Right lobe of liver (tissue), 6 donors: ENCODE measurements at regions not wholly inside any gene's neighbourhood (a gene's known extent, or its start where the extent isn't known, plus 50 kb on each side); places are given as distances from the start of the nearest gene placed in this dataset.

Experiments
- ATAC-seq, 4 donors: fragments of 200-7000 bp; cut with Tn5 transposase; one replicate each; pipeline ENCODE4 v1.9.1; 2020; ENCODE audit warnings: mild to moderate bottlenecking in 4 of 4, moderate library complexity in 4 of 4
- DNase-seq, 3 donors: peaks; one replicate each; pipeline ENCODE4 v3.0.0-alpha.2; 2020
- H3K27ac ChIP-seq, 3 donors: fragments of 200-600 bp; one replicate each; pipeline ENCODE4 v1.8.0; 2022
- H3K27me3 ChIP-seq, 2 donors: fragments of 200-600 bp; one replicate each; pipeline ENCODE4 v1.8.0; 2022
- H3K36me3 ChIP-seq, 4 donors: fragments of 200-600 bp; sonication (generic) in 1 of 4; one replicate each; pipeline versions ENCODE4 v1.5.1 to v1.8.0; 2017 to 2022; ENCODE audit warnings: control low read depth in 1 of 4
- H3K4me1 ChIP-seq, 4 donors: fragments of 200-600 bp; sonication (generic) in 1 of 4; one replicate each; pipeline versions ENCODE4 v1.5.1 to v1.8.0; 2017 to 2022; ENCODE audit warnings: control low read depth in 1 of 4
- H3K4me3 ChIP-seq, 3 donors: fragments of 200-600 bp; one replicate each; pipeline ENCODE4 v1.8.0; 2022
- H3K9me3 ChIP-seq, 4 donors: fragments of 200-600 bp; sonication (generic) in 1 of 4; one replicate each; pipeline versions ENCODE4 v1.5.1 to v1.8.0; 2017 to 2022; ENCODE audit warnings: control low read depth in 1 of 4
- CTCF ChIP-seq, 4 donors: fragments of 200-600 bp in 3 of 4; fragments of 450-650 bp in 1 of 4; IDR thresholded peaks; one replicate each; pipeline versions ENCODE4 v1.5.1 to v1.8.0; 2016 to 2022; ENCODE audit warnings: antibody characterized with exemption in 4 of 4, mild to moderate bottlenecking in 2 of 4
- POLR2A ChIP-seq: fragments of 450-650 bp; IDR thresholded peaks from one replicate; pipeline ENCODE4 v1.6.1; 2017; ENCODE audit warnings: antibody characterized with exemption, mild to moderate bottlenecking
- WGBS: methylation state at CpG from one replicate; pipeline ENCODE4 v1.1.6; 2018; ENCODE audit warnings: low coverage, low lambda C conversion rate; ENCODE audit not compliant: insufficient coverage; ENCODE audit errors: missing lambda C conversion rate; 5-methylcytosine and 5-hydroxymethylcytosine counted together
- intact Hi-C, 2 donors: fragments of 100-400 bp; cut with DNase I; formaldehyde crosslinking; loops; one replicate each; pipeline versions ENCODE4 v1.11.2 to v1.14.1; 2022
- donor health status: DM: no; HTN: yes; CAD: no.
- donor health status: DM: no; HTN: no; CAD: no.
- donor health status: DM: no; HTN: no; CAD: no.
- donor health status: DM: no; HTN: yes; CAD: no.
- donor health status: DM: no; HTN: yes; CAD: no.

- Histone ChIP-seq H3K27ac (no peak overlapping the region), H3K27me3 (no peaks in the 10 kb centered on the region), H3K4me3 (no peak overlapping the region), H3K9me3 (no peaks in the 10 kb centered on the region), H3K36me3 (no peaks in the 10 kb centered on the region), H3K4me1 (no peaks in the 10 kb centered on the region)
- TF ChIP-seq CTCF (IDR thresholded peaks at IDR 0.05) (no peak), POLR2A (no peak)
- no peak for DNase-seq
- 62% methylated on average over 5 of the region's 5 CpGs for WGBS
- intact Hi-C loops: no loop called here
- ATAC-seq: no peak
Measured at GRCh38 chr7:55288070-55288824, 76.9 kb upstream of the LANCL2 start.

GRCh38 chr7:55296070-55296469 lies 69.1 kb upstream of the LANCL2 start:
- Histone ChIP-seq H3K4me3 (no peak overlapping the region), H3K4me1 (no peaks in the 10 kb centered on the region), H3K36me3 (no peaks in the 10 kb centered on the region), H3K27ac (no peak overlapping the region), H3K9me3 (no peaks in the 10 kb centered on the region), H3K27me3 (no peaks in the 10 kb centered on the region)
- ATAC-seq (no peak), DNase-seq (no peak)
- no CpG with 5 or more reads among the region's 6 CpGs for WGBS
- TF ChIP-seq POLR2A: no peak
- TF ChIP-seq CTCF (IDR thresholded peaks at IDR 0.05): no peak
- intact Hi-C loops: no loop called here

GRCh38 chr7:55299273-55299967 lies 65.7 kb upstream of the LANCL2 start:
- Histone ChIP-seq H3K27ac (no peak overlapping the region), H3K36me3 (no peaks in the 10 kb centered on the region), H3K9me3 (no peaks in the 10 kb centered on the region), H3K4me3 (no peak overlapping the region), H3K4me1 (no peaks in the 10 kb centered on the region), H3K27me3 (no peaks in the 10 kb centered on the region)
- 76% methylated on average over 5 of the region's 8 CpGs for WGBS
- DNase-seq (no peak), ATAC-seq (no peak)
- intact Hi-C loops: no loop called here
- no peak for TF ChIP-seq CTCF (IDR thresholded peaks at IDR 0.05)
- TF ChIP-seq POLR2A: no peak

GRCh38 chr7:55303220-55303619 lies 61.9 kb upstream of the LANCL2 start:
- H3K36me3 ChIP-seq: no peaks in the 10 kb centered on the region
- H3K4me1 ChIP-seq: no peaks in the 10 kb centered on the region

More at GRCh38 chr7:55303220-55303619, 61.9 kb upstream of the LANCL2 start:
- DNase-seq (no peak), ATAC-seq (no peak)
- H3K27ac ChIP-seq: no peak overlapping the region
- H3K27me3 ChIP-seq: no peaks in the 10 kb centered on the region
- no peak for TF ChIP-seq POLR2A
- TF ChIP-seq CTCF (IDR thresholded peaks at IDR 0.05): no peak
- 75% methylated on average over 1 of the region's 1 CpG for WGBS
- intact Hi-C loops: no loop called here
- H3K4me3 ChIP-seq: no peak overlapping the region
- H3K9me3 ChIP-seq: no peaks in the 10 kb centered on the region
